Osteoblast (primary cell): ENCODE measurements at regions not wholly inside any gene's neighbourhood (a gene's known extent, or its start where the extent isn't known, plus 50 kb on each side); places are given as distances from the start of the nearest gene placed in this dataset.
"Not testable (repeated sequence)": the region's sequence is repeated elsewhere in the genome, so short reads cannot be mapped to it uniquely, and the experiment has no call there.

Experiments used
- DNase-seq: peaks from one replicate; pipeline ENCODE4 v3.0.0; 2011; ENCODE audit warnings: low spot score, mixed read lengths; ENCODE audit not compliant: insufficient read length; ENCODE audit errors: missing footprints
- H2AFZ ChIP-seq: 2 replicates; pipeline ENCODE4 v1.6.0; 2011; ENCODE audit warnings: mild to moderate bottlenecking, low read length
- H3K27ac ChIP-seq: 2 replicates; pipeline ENCODE4 v1.5.1; 2011; ENCODE audit warnings: mild to moderate bottlenecking, low read depth, low read length, moderate library complexity
- H3K27me3 ChIP-seq: 2 replicates; pipeline ENCODE4 v1.6.0; 2012; ENCODE audit warnings: mild to moderate bottlenecking, control low read depth, inconsistent platforms, low read length, moderate library complexity; ENCODE audit not compliant: insufficient read depth
- H3K36me3 ChIP-seq: 2 replicates; pipeline ENCODE4 v1.5.1; 2011; ENCODE audit warnings: mild to moderate bottlenecking, low read length, control low read depth, moderate library complexity; ENCODE audit not compliant: insufficient read depth
- H3K4me1 ChIP-seq: 2 replicates; pipeline ENCODE4 v1.5.1; 2011; ENCODE audit warnings: mild to moderate bottlenecking, low read length, control low read depth, moderate library complexity; ENCODE audit not compliant: insufficient read depth
- H3K4me2 ChIP-seq: 2 replicates; pipeline ENCODE4 v1.6.0; 2011; ENCODE audit warnings: mild to moderate bottlenecking, low read length; ENCODE audit not compliant: insufficient read depth
- H3K4me3 ChIP-seq: fragments of 200-600 bp; sonication (generic); 3 replicates; pipeline ENCODE4 v1.5.1; 2012; ENCODE audit warnings: mild to moderate bottlenecking, low read length, inconsistent platforms; ENCODE audit not compliant: insufficient read depth
- H3K79me2 ChIP-seq: 2 replicates; pipeline ENCODE4 v1.6.0; 2012; ENCODE audit warnings: mild to moderate bottlenecking, low read length, control low read depth, inconsistent platforms; ENCODE audit not compliant: insufficient read depth
- H3K9me3 ChIP-seq: 2 replicates; pipeline ENCODE4 v1.5.1; 2011; ENCODE audit warnings: low read depth, low read length, control low read depth
- H4K20me1 ChIP-seq: 2 replicates; pipeline ENCODE4 v1.6.0; 2012; ENCODE audit warnings: mild to moderate bottlenecking, low read length, control low read depth; ENCODE audit not compliant: insufficient read depth
- TF ChIP-seq, protein P1 (sequence below): IDR thresholded peaks from 2 replicates; pipeline ENCODE4 v1.5.1; 2011; ENCODE audit warnings: mild to moderate bottlenecking, low read depth, low read length, moderate library complexity; ENCODE audit errors: extremely low read depth

DNA sequence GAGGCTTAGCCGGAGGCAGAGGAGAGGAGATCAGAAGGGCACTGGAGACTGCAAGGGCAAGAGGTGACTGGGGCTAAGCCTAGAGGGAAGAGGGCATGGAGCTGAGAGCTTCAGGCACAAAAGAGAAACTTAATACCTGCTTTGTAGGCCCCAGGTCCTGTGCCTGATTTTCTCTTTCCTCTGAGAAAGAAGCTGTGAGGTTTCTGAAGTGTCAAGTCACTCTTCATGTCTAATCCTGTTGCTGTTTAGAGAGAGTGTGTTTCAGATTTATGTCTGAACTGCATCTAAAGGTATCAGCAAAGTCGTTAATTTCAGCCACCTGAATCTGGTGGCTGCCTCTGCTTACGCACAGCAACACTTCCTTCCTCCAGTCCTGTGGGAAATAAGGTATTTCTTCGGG is 106.9 kb upstream of the RNU6-1 start:
- Histone ChIP-seq H3K79me2 (no peaks in the 10 kb centered on the region), H3K27ac (no peak overlapping the region), H2AFZ (no peak overlapping the region), H4K20me1 (no peaks in the 10 kb centered on the region), H3K4me1 (no peaks in the 10 kb centered on the region), H3K36me3 (no peaks in the 10 kb centered on the region), H3K9me3 (peaks cover 2% of the 10 kb centered on the region), H3K4me3 (no peak overlapping the region), H3K4me2 (no peak overlapping the region), H3K27me3 (peaks cover under 1% of the 10 kb centered on the region)
- DNase-seq = no peak
- TF ChIP-seq, protein P1, sequence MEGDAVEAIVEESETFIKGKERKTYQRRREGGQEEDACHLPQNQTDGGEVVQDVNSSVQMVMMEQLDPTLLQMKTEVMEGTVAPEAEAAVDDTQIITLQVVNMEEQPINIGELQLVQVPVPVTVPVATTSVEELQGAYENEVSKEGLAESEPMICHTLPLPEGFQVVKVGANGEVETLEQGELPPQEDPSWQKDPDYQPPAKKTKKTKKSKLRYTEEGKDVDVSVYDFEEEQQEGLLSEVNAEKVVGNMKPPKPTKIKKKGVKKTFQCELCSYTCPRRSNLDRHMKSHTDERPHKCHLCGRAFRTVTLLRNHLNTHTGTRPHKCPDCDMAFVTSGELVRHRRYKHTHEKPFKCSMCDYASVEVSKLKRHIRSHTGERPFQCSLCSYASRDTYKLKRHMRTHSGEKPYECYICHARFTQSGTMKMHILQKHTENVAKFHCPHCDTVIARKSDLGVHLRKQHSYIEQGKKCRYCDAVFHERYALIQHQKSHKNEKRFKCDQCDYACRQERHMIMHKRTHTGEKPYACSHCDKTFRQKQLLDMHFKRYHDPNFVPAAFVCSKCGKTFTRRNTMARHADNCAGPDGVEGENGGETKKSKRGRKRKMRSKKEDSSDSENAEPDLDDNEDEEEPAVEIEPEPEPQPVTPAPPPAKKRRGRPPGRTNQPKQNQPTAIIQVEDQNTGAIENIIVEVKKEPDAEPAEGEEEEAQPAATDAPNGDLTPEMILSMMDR = no peak

- Histone ChIP-seq H3K4me1 (no peaks in the 10 kb centered on the region), H3K4me2 (no peak overlapping the region), H3K27ac (no peak overlapping the region), H2AFZ (no peak overlapping the region), H3K79me2 (no peaks in the 10 kb centered on the region), H4K20me1 (no peaks in the 10 kb centered on the region), H3K4me3 (no peak overlapping the region), H3K36me3 (no peaks in the 10 kb centered on the region), H3K9me3 (peaks cover 2% of the 10 kb centered on the region), H3K27me3 (peaks cover 4% of the 10 kb centered on the region)
- DNase-seq = no peak
- TF ChIP-seq, protein P1 = no peak
Measured at GRCh38 chr15:67947254-67948039, 106.7 kb upstream of the PIAS1 start.

DNA sequence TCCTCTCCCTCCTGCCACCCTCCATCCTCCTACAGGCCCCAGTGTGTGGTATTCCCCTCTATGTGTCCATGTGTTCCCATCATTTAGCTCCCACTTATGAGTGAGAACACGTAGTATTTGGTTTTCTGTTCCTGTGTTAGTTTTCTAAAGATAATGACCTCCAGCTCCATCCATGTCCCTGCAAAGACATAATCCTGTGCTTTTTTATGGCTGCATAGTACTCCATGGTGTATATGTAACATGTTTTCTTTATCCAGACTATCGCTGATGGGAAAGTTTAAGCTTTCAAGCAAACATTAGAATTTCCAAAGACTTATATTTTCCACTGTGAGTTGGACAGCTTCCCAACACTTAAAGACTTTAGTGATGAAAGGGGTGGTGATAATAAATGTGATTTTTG is 105.9 kb upstream of the PIAS1 start:
- Histone ChIP-seq H3K27ac (no peak overlapping the region), H3K27me3 (peaks cover 4% of the 10 kb centered on the region), H4K20me1 (no peaks in the 10 kb centered on the region), H3K4me3 (no peak overlapping the region), H3K4me1 (no peaks in the 10 kb centered on the region), H2AFZ (no peak overlapping the region), H3K9me3 (peaks cover 2% of the 10 kb centered on the region), H3K4me2 (no peak overlapping the region), H3K79me2 (no peaks in the 10 kb centered on the region), H3K36me3 (no peaks in the 10 kb centered on the region)
- TF ChIP-seq, protein P1 = no peak
- DNase-seq = no peak

DNA sequence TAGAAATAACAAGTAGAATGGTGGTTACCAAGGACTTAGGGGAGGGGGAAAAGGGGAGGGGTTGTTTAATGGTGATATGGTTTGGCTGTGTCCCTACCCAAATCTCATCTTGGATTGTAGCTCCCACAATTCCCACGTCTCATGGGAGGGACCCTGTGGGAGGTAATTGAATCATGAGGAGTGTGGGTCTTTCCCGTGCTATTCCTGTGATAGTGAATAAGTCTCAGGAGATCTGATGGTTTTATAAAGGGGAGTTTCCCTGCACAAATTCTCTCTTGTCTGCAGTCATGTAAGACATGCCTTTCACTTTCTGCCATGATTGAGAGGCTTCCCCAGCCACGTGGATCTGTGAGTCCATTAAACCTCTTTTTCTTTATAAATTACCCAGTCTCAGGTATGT is 102.9 kb upstream of the PIAS1 start:
- not testable (repeated sequence) for H3K4me2 ChIP-seq, H3K27ac ChIP-seq, H3K36me3 ChIP-seq, H3K27me3 ChIP-seq, H3K4me3 ChIP-seq, H2AFZ ChIP-seq, DNase-seq, H3K79me2 ChIP-seq, H4K20me1 ChIP-seq, H3K4me1 ChIP-seq, H3K9me3 ChIP-seq
